ENCODE measurements at regions not wholly inside any gene's neighbourhood (a gene's known extent, or its start where the extent isn't known, plus 50 kb on each side); places are given as distances from the start of the nearest gene placed in this dataset.
A peak's percentile ranks its signal among the peaks of the same experiment; 100 is the strongest.

DNA sequence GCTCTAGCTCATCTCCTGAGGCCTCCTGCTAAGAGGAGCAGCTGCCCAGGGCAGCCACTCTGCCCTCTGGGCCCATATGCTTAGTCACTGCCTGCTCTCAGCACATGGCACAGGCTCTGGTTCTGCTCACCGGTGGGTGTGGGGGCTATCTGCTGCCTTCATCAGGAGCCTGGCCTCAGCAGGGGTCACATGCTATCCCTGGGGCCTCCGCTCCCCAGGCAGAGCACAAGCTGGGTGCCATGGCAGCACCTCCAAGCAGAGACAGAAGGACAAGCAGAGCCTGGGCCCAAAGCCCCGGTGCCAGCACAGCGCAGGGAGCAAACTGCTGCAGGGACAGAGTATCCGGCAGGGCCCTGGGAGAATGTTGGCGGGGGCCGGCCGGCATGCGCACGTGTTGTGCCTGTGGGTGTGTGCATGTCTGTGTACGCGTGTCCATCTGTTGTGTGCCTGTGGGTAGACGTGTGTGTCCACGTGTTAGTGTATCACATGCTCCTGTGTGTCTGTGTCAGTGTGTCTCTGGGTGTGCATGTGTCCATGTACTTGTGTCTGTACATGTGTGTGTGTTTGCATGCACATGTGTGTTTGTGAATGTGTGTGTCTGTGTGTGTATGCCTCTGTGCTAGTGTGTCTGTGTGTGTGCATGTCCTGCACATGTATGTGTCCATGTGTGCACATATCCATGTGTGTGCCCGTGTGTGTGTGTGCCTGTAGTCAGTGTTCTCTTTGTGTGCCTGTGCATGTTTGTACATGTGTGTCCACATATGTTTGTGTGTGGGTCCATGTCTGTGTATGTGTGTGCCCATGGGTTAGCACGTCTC, 326.9 kb downstream of the TMEM121 start:
- peak; percentile 49; the same call in 1 of the 3 replicates for ATAC-seq
- no peak for TF ChIP-seq ISL1 (CRISPR knock-in tag; IDR thresholded peaks at IDR 0.05)
- peak; percentile 49; the same call in 1 of the 2 replicates for TF ChIP-seq TCF4 (CRISPR knock-in tag; IDR thresholded peaks at IDR 0.05; ENCODE audit: borderline replicate concordance)

- ATAC-seq: no peak
- TF ChIP-seq, protein P1, sequence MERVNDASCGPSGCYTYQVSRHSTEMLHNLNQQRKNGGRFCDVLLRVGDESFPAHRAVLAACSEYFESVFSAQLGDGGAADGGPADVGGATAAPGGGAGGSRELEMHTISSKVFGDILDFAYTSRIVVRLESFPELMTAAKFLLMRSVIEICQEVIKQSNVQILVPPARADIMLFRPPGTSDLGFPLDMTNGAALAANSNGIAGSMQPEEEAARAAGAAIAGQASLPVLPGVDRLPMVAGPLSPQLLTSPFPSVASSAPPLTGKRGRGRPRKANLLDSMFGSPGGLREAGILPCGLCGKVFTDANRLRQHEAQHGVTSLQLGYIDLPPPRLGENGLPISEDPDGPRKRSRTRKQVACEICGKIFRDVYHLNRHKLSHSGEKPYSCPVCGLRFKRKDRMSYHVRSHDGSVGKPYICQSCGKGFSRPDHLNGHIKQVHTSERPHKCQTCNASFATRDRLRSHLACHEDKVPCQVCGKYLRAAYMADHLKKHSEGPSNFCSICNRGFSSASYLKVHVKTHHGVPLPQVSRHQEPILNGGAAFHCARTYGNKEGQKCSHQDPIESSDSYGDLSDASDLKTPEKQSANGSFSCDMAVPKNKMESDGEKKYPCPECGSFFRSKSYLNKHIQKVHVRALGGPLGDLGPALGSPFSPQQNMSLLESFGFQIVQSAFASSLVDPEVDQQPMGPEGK (CRISPR knock-in tag; IDR thresholded peaks at IDR 0.05; ENCODE audit: borderline replicate concordance): no peak
- TF ChIP-seq, protein P2, sequence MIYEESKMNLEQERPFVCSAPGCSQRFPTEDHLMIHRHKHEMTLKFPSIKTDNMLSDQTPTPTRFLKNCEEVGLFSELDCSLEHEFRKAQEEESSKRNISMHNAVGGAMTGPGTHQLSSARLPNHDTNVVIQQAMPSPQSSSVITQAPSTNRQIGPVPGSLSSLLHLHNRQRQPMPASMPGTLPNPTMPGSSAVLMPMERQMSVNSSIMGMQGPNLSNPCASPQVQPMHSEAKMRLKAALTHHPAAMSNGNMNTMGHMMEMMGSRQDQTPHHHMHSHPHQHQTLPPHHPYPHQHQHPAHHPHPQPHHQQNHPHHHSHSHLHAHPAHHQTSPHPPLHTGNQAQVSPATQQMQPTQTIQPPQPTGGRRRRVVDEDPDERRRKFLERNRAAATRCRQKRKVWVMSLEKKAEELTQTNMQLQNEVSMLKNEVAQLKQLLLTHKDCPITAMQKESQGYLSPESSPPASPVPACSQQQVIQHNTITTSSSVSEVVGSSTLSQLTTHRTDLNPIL (CRISPR knock-in tag; IDR thresholded peaks at IDR 0.05; ENCODE audit: low read depth): no peak
- TF ChIP-seq ZFP3 (CRISPR knock-in tag; IDR thresholded peaks at IDR 0.05): no peak
- TF ChIP-seq ISL1 (CRISPR knock-in tag; IDR thresholded peaks at IDR 0.05): no peak
- TF ChIP-seq ESRRG (CRISPR knock-in tag; IDR thresholded peaks at IDR 0.05): no peak
- no peak for TF ChIP-seq TSHZ2 (CRISPR knock-in tag; IDR thresholded peaks at IDR 0.05)
- TF ChIP-seq POU6F1 (CRISPR knock-in tag; IDR thresholded peaks at IDR 0.05; ENCODE audit: borderline replicate concordance, low read depth): no peak
- TF ChIP-seq GLIS3 (CRISPR knock-in tag; IDR thresholded peaks at IDR 0.05): no peak
- TF ChIP-seq, protein P3, sequence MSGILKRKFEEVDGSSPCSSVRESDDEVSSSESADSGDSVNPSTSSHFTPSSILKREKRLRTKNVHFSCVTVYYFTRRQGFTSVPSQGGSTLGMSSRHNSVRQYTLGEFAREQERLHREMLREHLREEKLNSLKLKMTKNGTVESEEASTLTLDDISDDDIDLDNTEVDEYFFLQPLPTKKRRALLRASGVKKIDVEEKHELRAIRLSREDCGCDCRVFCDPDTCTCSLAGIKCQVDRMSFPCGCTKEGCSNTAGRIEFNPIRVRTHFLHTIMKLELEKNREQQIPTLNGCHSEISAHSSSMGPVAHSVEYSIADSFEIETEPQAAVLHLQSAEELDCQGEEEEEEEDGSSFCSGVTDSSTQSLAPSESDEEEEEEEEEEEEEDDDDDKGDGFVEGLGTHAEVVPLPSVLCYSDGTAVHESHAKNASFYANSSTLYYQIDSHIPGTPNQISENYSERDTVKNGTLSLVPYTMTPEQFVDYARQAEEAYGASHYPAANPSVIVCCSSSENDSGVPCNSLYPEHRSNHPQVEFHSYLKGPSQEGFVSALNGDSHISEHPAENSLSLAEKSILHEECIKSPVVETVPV (CRISPR knock-in tag; IDR thresholded peaks at IDR 0.05): no peak
- no peak for TF ChIP-seq RARB (CRISPR knock-in tag; IDR thresholded peaks at IDR 0.05)
- TF ChIP-seq TCF4 (CRISPR knock-in tag; IDR thresholded peaks at IDR 0.05; ENCODE audit: borderline replicate concordance): no peak
- no peak for TF ChIP-seq ZC3H10 (CRISPR knock-in tag; IDR thresholded peaks at IDR 0.05)
- no peak for TF ChIP-seq SNAI2 (CRISPR knock-in tag; IDR thresholded peaks at IDR 0.05)
- no peak for TF ChIP-seq OSR1 (CRISPR knock-in tag; IDR thresholded peaks at IDR 0.05)
- no peak for TF ChIP-seq ZNF70 (CRISPR knock-in tag; IDR thresholded peaks at IDR 0.05)
- TF ChIP-seq ARNTL (CRISPR knock-in tag; IDR thresholded peaks at IDR 0.05; ENCODE audit: borderline replicate concordance, low read depth): no peak
- no peak for TF ChIP-seq BACH2 (CRISPR knock-in tag; IDR thresholded peaks at IDR 0.05; ENCODE audit: borderline replicate concordance)
- TF ChIP-seq ZNF8 (CRISPR knock-in tag; IDR thresholded peaks at IDR 0.05): no peak
- TF ChIP-seq PPARA (CRISPR knock-in tag; IDR thresholded peaks at IDR 0.05; ENCODE audit: borderline replicate concordance): no peak
- TF ChIP-seq ZFP30 (CRISPR knock-in tag; IDR thresholded peaks at IDR 0.05): no peak
Observed at GRCh38 chr14:105853907-105854599, 327.7 kb downstream of the TMEM121 start.
